GM12878 (cell line): ENCODE measurements at regions not wholly inside any gene's neighbourhood (a gene's known extent, or its start where the extent isn't known, plus 50 kb on each side); places are given as distances from the start of the nearest gene placed in this dataset.

Experiments
- CBFB ChIP-seq: IDR thresholded peaks from 2 replicates; pipeline ENCODE4 v1.6.1; 2016; ENCODE audit warnings: antibody characterized with exemption, low read depth
- CHD2 ChIP-seq: IDR thresholded peaks from 2 replicates; pipeline ENCODE4 v1.6.1; 2011; ENCODE audit warnings: low read depth, low read length, improper control_type of control experiment, borderline replicate concordance
- CTCF ChIP-seq, 3 experiments: IDR thresholded peaks in 2 of 3; conservative IDR thresholded peaks in 1 of 3; 2 replicates each; pipeline ENCODE4 v1.5.1; 2011; ENCODE audit warnings: low read depth in 3 of 3, low read length in 3 of 3, mild to moderate bottlenecking in 3 of 3, control low read depth in 2 of 3, moderate library complexity in 2 of 3, inconsistent platforms in 1 of 3, mixed read lengths in 1 of 3; ENCODE audit not compliant: control insufficient read depth in 2 of 3, insufficient read depth in 1 of 3; ENCODE audit errors: extremely low read depth in 1 of 3
- EED ChIP-seq: sonication (generic); IDR thresholded peaks from 2 replicates; pipeline ENCODE4 v1.6.1; 2016; ENCODE audit warnings: antibody characterized with exemption, low read depth
- EP300 ChIP-seq, 2 experiments: fragments of 150-350 bp in 1 of 2; IDR thresholded peaks; 2 replicates each; pipeline ENCODE4 v1.6.1; 2011 to 2012; ENCODE audit warnings: low read depth in 2 of 2, low read length in 2 of 2, borderline replicate concordance in 1 of 2, improper control_type of control experiment in 1 of 2, inconsistent platforms in 1 of 2; ENCODE audit not compliant: control insufficient read depth in 1 of 2
- GABPA ChIP-seq: IDR thresholded peaks from 2 replicates; pipeline ENCODE4 v1.6.1; 2014; ENCODE audit warnings: antibody characterized with exemption, low read depth, mild to moderate bottlenecking, inconsistent platforms
- MTA2 ChIP-seq: fragments of 450-650 bp; IDR thresholded peaks from 2 replicates; pipeline ENCODE4 v1.6.1; 2016; ENCODE audit warnings: low read depth, mild to moderate bottlenecking, moderate library complexity
- NFYB ChIP-seq: IDR thresholded peaks from 2 replicates; pipeline ENCODE4 v1.6.1; 2011; ENCODE audit warnings: low read depth, mild to moderate bottlenecking, low read length, improper control_type of control experiment, moderate library complexity; ENCODE audit not compliant: insufficient read depth
- POLR2AphosphoS5 ChIP-seq: IDR thresholded peaks from 2 replicates; pipeline ENCODE4 v1.6.1; 2011; ENCODE audit warnings: mild to moderate bottlenecking, low read length, inconsistent platforms
- RFX5 ChIP-seq: IDR thresholded peaks from 2 replicates; pipeline ENCODE4 v1.6.1; 2011; ENCODE audit warnings: low read depth, low read length, improper control_type of control experiment
- SREBF2 ChIP-seq: IDR thresholded peaks from 2 replicates; pipeline ENCODE4 v1.6.1; 2012; ENCODE audit warnings: mild to moderate bottlenecking, low read length
- TAF1 ChIP-seq: IDR thresholded peaks from 2 replicates; pipeline ENCODE4 v1.6.1; 2011; ENCODE audit warnings: mild to moderate bottlenecking, low read depth, low read length, borderline replicate concordance
- TCF7 ChIP-seq: IDR thresholded peaks from 2 replicates; pipeline ENCODE4 v1.6.1; 2014; ENCODE audit warnings: antibody characterized with exemption, borderline replicate concordance
- YY1 ChIP-seq: IDR thresholded peaks from 2 replicates; pipeline ENCODE4 v1.6.1; 2011; ENCODE audit warnings: low read depth, mild to moderate bottlenecking, low read length

DNA sequence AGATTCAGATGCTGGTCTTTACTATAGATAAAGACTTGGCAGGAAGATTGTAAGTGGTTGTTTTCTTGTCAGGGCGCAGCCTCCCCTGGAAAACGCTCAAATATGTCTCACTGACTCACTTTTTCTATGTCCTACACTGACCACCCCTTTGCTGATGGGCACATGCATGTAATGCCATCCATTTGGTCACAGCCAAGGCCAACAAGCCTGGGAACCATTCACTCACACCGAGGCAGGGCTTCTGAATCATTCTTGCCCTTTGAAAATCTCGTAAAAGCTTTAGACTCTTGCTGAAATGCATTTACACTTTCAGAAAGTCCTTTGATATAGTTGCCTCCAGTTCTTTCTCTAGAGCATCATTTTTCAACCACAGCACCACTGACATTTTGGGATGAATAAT lies 249.4 kb downstream of the ACTL7B start:
- no peak for TF ChIP-seq GABPA
- TF ChIP-seq CHD2: no peak
- no peak for TF ChIP-seq CBFB
- no peak for TF ChIP-seq NFYB
- TF ChIP-seq YY1: no peak
- TF ChIP-seq RFX5: no peak
- no peak for TF ChIP-seq POLR2AphosphoS5
- TF ChIP-seq CTCF (IDR thresholded peaks at IDR 0.05 in 2 of 3, conservative IDR thresholded peaks at IDR 0.05 in 1 of 3; ENCODE audit: control insufficient read depth in 2 of 3, extremely low read depth in 1 of 3, insufficient read depth in 1 of 3, low read depth in 3 of 3, low read length in 3 of 3): no peak
- no peak for TF ChIP-seq TAF1
- no peak for TF ChIP-seq MTA2
- TF ChIP-seq SREBF2: no peak
- no peak for TF ChIP-seq TCF7
- no peak for TF ChIP-seq EP300 (IDR thresholded peaks at IDR 0.05; ENCODE audit: borderline replicate concordance in 1 of 2, control insufficient read depth in 1 of 2, low read depth in 2 of 2, low read length in 2 of 2)
- no peak for TF ChIP-seq EED
